ENCODE measurements at regions not wholly inside any gene's neighbourhood (a gene's known extent, or its start where the extent isn't known, plus 50 kb on each side); places are given as distances from the start of the nearest gene placed in this dataset.
A peak's percentile ranks its signal among the peaks of the same experiment; 100 is the strongest.

DNA sequence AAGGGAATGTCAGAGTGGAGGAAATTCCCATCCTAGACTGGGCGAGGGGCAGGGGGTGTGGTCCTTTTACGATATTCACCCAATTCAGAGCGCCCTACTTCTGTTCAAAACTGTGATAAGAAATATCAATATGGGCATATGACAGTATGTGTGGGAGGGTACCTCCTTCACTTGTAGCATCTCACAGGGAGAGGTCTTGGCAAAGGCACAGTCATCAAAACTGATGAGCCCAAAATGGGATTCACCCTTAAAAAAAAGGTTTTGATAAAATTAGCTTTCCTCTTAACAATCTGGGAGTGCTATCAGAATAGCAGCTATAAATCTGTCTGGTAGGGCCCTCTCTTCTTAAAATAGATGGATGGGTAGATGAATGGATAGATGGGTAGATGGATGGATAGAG is 967.8 kb upstream of the RBFOX1 start:
- CTCF ChIA-PET, result no interaction called here

DNA sequence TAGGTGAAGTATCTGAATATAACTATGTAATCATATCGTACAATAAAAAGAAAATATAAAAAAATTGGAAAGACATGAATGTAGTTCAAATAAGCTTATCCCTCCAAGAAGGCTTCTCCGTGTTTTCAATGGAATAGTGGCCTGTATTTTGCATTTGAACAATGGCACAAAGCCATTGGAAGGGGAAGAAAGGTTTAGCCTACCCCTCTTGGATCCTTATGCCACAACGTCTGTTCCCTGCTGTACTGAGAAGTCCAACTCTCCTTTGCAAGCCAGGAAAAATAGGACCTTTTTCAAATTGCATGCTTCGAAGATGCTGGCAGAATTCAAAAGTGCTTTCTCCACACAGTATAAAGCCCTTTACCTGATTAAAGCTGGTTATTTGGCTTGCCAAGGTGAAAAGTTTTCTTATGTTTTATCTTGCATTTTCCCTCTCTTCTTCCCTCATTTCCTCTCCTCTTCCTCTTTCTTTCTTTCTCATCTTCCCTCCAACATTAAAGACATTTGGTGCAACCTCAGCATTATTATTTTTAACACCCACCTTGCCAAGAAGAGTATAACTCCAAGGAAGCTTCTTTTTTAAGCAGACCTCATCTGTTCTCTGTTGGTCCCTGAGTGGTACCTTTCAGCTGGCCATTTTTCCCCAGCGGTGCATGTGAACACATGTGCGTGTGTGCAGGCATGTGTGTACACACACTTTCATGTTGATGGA is 968.6 kb upstream of the RBFOX1 start:
- no peak for TF ChIP-seq CTBP1 (IDR thresholded peaks at IDR 0.05; ENCODE audit: borderline replicate concordance)
- ChIA-PET CTCF (no interaction called here), POLR2A (no interaction called here)
- no peak for DNase-seq (ENCODE audit: extremely low spot score)

More for the DNA sequence above, 967.8 kb upstream of the RBFOX1 start:
- TF ChIP-seq SUZ12 (IDR thresholded peaks at IDR 0.05) (no peak), NFRKB (IDR thresholded peaks at IDR 0.05) (no peak), PKNOX1 (IDR thresholded peaks at IDR 0.05) (no peak), ARNT (IDR thresholded peaks at IDR 0.05) (no peak), ELF4 (IDR thresholded peaks at IDR 0.05) (no peak), FOXA1 (IDR thresholded peaks at IDR 0.05) (no peak), L3MBTL2 (conservative IDR thresholded peaks at IDR 0.05) (no peak), FOXK2 (IDR thresholded peaks at IDR 0.05) (no peak)
- DNase-seq (ENCODE audit: extremely low spot score), result no peak
- POLR2A ChIA-PET, result no interaction called here

DNA sequence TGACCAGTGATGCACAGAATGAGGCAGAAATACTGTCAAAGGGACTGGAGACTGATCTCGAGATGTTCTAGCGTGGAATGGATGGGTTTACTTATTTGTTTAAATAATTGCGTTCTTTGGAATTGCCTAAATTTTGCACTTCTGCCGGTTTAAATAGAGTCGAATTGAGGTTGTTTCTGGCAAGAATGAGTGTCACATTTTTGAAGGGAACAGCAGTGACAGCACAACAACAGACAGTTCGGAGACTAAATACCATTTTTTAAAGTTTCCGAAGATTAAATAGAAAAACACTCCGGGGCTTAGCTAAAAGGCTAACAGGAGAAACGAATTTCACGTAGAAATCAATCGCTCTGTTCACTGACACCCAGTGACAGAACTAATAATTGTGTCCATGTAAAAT is 969.2 kb upstream of the RBFOX1 start:
- POLR2A ChIA-PET, result no interaction called here
- no peak for TF ChIP-seq L3MBTL2 (conservative IDR thresholded peaks at IDR 0.05)
- no peak for TF ChIP-seq LEF1 (IDR thresholded peaks at IDR 0.05; ENCODE audit: borderline replicate concordance)
- no peak for TF ChIP-seq FOXA1 (IDR thresholded peaks at IDR 0.05)
- no peak for DNase-seq (ENCODE audit: extremely low spot score)
- CTCF ChIA-PET, result no interaction called here

DNA sequence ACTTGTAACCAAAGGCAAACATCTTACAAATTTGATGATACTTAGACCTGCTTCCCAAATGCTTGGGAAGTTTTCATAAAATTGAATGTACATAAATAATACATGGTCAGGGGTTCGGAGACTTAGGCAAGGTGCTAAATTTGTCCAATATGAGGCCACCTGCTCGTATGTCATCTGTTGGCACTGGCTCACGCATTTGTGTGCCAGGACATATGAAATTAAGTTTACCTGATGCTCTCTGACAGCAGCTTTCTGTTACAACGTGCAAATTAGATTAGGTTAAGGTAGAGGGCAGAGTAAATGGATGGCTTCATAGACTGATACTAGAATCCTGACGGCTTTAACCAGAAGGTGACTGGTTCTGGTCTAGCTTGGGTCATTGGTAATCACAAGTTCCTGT is 970.3 kb upstream of the RBFOX1 start:
- no peak for DNase-seq (ENCODE audit: extremely low spot score)
- POLR2A ChIA-PET, result no interaction called here
- no peak for TF ChIP-seq HDGF (IDR thresholded peaks at IDR 0.05; ENCODE audit: borderline replicate concordance)
- TF ChIP-seq FOXM1 (IDR thresholded peaks at IDR 0.05; ENCODE audit: borderline replicate concordance), result no peak
- TF ChIP-seq ZNF384 (IDR thresholded peaks at IDR 0.05), result no peak
- no peak for TF ChIP-seq BHLHE40 (IDR thresholded peaks at IDR 0.05; ENCODE audit: borderline replicate concordance)
- TF ChIP-seq ARNT (IDR thresholded peaks at IDR 0.05), result no peak
- TF ChIP-seq TARDBP (IDR thresholded peaks at IDR 0.05), result no peak
- TF ChIP-seq FOXK2 (IDR thresholded peaks at IDR 0.05), result no peak
- no peak for TF ChIP-seq FOXA1 (IDR thresholded peaks at IDR 0.05)
- no peak for TF ChIP-seq SP1 (IDR thresholded peaks at IDR 0.05)
- no peak for TF ChIP-seq ELF4 (IDR thresholded peaks at IDR 0.05)
- TF ChIP-seq L3MBTL2 (conservative IDR thresholded peaks at IDR 0.05), result no peak
- TF ChIP-seq LEF1 (IDR thresholded peaks at IDR 0.05; ENCODE audit: borderline replicate concordance), result no peak
- TF ChIP-seq SUZ12 (IDR thresholded peaks at IDR 0.05), result no peak
- TF ChIP-seq NFRKB (IDR thresholded peaks at IDR 0.05), result no peak
- TF ChIP-seq CTBP1 (IDR thresholded peaks at IDR 0.05; ENCODE audit: borderline replicate concordance), result no peak

DNA sequence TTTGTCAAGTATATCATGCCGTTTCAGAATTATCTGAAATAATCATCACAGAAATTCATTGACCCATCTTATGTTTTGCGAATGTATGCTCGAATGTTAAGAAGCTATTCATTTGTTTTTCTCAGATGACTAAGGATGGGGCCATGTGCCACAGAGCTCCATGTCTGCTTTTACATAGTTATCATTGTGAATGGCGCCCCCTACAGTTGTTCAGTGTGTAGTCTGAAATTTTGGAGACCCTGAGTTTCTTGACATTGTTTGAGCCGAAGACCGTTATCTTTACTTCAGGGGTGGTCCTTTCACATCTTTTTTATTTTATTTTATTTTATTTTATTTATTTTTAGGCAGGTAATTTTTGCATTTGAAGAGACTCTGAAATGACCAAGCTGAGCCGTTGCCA is 972.0 kb upstream of the RBFOX1 start:
- POLR2A ChIA-PET, result no interaction called here
- DNase-seq (ENCODE audit: extremely low spot score), result no peak
- CTCF ChIA-PET, result no interaction called here
- TF ChIP-seq ELF4 (IDR thresholded peaks at IDR 0.05) (no peak), SUZ12 (IDR thresholded peaks at IDR 0.05) (no peak)

More for the DNA sequence above, 970.3 kb upstream of the RBFOX1 start:
- CTCF ChIA-PET, result no interaction called here

DNA sequence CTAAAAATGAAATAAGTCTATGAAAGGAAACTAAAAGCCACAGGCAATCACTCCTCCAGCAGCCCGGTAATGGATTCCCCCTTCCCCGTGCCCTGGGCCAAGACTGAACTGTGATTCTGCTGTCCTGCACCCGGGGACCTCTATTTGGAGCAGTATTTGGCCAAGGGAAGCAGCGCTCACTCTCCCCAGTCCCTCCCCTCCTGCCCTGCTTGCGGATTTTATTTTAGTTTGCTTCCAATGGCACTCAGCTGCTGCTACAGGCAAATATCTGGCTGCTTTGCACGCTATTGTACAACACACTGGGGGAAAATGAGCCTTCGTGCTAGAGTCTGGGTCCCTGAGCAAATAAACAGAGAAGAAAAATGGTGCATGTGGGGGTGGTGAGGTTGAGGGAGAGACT is 975.7 kb upstream of the RBFOX1 start:
- no peak for DNase-seq (ENCODE audit: extremely low spot score)
- ChIA-PET POLR2A (no interaction called here), CTCF (no interaction called here)
- no peak for TF ChIP-seq NFRKB (IDR thresholded peaks at IDR 0.05)
- TF ChIP-seq TARDBP (IDR thresholded peaks at IDR 0.05), result no peak

- TF ChIP-seq L3MBTL2 (conservative IDR thresholded peaks at IDR 0.05) (no peak), LEF1 (IDR thresholded peaks at IDR 0.05; ENCODE audit: borderline replicate concordance) (no peak), PKNOX1 (IDR thresholded peaks at IDR 0.05) (no peak), HDGF (IDR thresholded peaks at IDR 0.05; ENCODE audit: borderline replicate concordance) (no peak), BHLHE40 (IDR thresholded peaks at IDR 0.05; ENCODE audit: borderline replicate concordance) (no peak), NFRKB (IDR thresholded peaks at IDR 0.05) (no peak), SP1 (IDR thresholded peaks at IDR 0.05) (no peak), TARDBP (IDR thresholded peaks at IDR 0.05) (no peak), ZNF384 (IDR thresholded peaks at IDR 0.05) (no peak), ELF4 (IDR thresholded peaks at IDR 0.05) (no peak), FOXA1 (IDR thresholded peaks at IDR 0.05) (no peak), FOXK2 (IDR thresholded peaks at IDR 0.05) (no peak), CTBP1 (IDR thresholded peaks at IDR 0.05; ENCODE audit: borderline replicate concordance) (no peak), ARNT (IDR thresholded peaks at IDR 0.05) (no peak), FOXM1 (IDR thresholded peaks at IDR 0.05; ENCODE audit: borderline replicate concordance) (no peak), SUZ12 (IDR thresholded peaks at IDR 0.05) (no peak)
- ChIA-PET POLR2A (no interaction called here), CTCF (no interaction called here)
- DNase-seq (ENCODE audit: extremely low spot score), result no peak
Measured at GRCh38 chr16:6349725-6350124, 982.9 kb upstream of the RBFOX1 start.

GRCh38 chr16:6345090-6345489 is 987.6 kb upstream of the RBFOX1 start:
- POLR2A ChIA-PET, result no interaction called here
- DNase-seq (ENCODE audit: extremely low spot score), result peak; percentile 5
- TF ChIP-seq PKNOX1 (IDR thresholded peaks at IDR 0.05) (no peak), TARDBP (IDR thresholded peaks at IDR 0.05) (no peak), HDGF (IDR thresholded peaks at IDR 0.05; ENCODE audit: borderline replicate concordance) (no peak), BHLHE40 (IDR thresholded peaks at IDR 0.05; ENCODE audit: borderline replicate concordance) (no peak), ARNT (IDR thresholded peaks at IDR 0.05) (no peak), SUZ12 (IDR thresholded peaks at IDR 0.05) (no peak), SP1 (IDR thresholded peaks at IDR 0.05) (no peak), FOXM1 (IDR thresholded peaks at IDR 0.05; ENCODE audit: borderline replicate concordance) (no peak), CTBP1 (IDR thresholded peaks at IDR 0.05; ENCODE audit: borderline replicate concordance) (no peak), ELF4 (IDR thresholded peaks at IDR 0.05) (no peak)
- CTCF ChIA-PET, result no interaction called here
